Activated naive CD8-positive, alpha-beta T cell treated with anti-CD3 and anti-CD28 coated beads, Interleukin-2, amount 50 U/mL, for 16 hours (primary cell): ENCODE measurements at regions not wholly inside any gene's neighbourhood (a gene's known extent, or its start where the extent isn't known, plus 50 kb on each side); places are given as distances from the start of the nearest gene placed in this dataset.

Experiments used
- DNase-seq: peaks from one replicate; pipeline ENCODE4 v3.0.0-alpha.2; 2020; ENCODE audit warnings: low read depth, low spot score

DNA sequence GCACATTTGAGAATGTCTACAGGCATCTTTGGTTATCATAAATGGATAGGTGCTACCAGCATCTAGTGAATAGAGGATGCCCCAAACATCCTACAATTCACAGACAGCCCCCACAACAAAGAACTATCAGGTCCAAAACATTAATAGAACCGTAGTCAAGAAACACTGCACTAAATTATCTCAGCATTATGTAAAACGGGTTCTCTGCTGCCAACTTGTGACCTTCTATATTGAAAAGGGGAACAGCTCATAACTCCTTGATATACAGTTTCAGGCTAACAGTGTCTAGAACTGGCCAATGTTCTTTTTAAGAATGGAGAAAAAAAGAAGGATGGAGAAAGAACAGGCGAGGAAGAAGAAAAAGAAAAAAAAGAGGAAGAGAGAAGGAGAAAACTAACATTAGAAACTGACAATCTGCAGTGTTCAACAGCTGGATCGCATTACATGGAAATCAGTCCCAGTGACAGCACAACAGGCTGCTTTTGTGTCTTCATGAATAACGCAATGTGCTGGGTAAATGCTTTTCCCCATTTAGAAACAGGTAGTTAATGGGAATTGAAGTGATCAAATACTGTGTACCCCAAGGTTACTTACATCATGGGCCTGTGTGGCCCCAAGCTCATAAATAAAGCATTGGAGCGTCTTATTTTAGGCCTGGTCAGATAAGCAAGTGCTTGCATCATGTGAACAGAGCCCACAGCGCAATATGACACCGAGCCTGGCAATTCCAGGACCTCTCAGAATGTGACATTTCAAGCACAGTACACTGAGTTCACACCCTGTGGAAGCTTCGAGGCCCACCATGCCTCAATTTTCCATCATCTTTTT lies 339.5 kb downstream of the DHX15 start:
- no peak for DNase-seq

DNA sequence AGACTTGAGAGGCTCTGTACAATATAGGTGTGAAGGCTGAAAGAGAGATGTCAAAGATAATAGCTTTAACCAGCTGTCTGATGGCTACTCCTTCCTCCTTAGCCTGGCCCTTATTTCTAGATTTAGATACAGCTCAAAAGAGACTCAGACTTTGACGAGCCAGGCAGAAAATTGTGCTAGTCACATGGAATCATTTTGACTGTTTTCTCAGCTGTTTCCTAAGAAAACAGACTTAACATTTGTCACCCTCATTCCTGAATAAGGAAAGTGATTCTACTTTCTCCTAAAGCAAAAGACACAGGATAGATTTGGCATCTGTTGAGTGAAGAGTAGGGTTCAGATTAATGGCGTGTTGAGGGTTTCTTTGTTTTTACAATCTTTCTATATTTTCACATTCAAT lies 340.7 kb downstream of the DHX15 start:
- no peak for DNase-seq

DNA sequence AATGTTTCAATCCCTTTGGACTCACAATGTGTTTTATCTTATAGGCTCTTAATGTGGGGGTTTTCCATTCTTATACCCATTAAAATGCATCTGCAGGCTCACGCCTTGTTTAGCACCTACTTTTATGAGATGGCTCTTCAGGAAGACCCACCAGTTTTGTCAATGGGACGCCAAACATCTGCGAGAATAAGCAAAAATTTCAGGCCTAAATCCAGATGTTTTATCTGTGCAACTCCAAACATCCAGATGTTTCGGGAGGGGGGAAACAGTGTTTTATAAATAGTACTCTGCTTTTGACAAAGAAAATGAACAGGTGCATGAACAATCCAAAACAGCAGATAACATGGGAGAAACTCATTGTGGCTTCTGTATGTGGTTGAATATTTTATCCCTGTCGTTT lies 342.8 kb downstream of the DHX15 start:
- no peak for DNase-seq

GRCh38 chr4:24240655-24241054 lies 343.7 kb downstream of the DHX15 start:
- DNase-seq, result no peak

GRCh38 chr4:24237709-24238108 lies 346.6 kb downstream of the DHX15 start:
- no peak for DNase-seq

DNA sequence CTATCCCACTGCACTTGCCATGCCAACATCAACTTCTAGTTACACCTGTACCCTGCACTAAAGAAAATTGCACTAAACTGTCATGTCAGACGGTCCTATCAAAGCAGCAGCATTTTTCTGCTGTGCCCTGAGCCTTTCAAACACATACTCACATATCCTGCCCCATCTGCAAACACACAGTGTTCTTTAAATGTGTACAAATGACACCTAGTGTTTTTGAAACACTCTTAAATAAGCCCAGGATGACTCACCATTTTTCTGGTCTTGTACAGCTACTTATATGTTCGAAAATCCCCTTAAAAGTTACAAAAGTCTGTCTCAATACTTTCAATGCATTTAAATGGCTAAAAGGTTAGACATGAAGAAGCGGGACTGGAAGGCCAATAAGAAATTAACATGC lies 346.7 kb upstream of the PPARGC1A start:
- DNase-seq, result no peak

DNA sequence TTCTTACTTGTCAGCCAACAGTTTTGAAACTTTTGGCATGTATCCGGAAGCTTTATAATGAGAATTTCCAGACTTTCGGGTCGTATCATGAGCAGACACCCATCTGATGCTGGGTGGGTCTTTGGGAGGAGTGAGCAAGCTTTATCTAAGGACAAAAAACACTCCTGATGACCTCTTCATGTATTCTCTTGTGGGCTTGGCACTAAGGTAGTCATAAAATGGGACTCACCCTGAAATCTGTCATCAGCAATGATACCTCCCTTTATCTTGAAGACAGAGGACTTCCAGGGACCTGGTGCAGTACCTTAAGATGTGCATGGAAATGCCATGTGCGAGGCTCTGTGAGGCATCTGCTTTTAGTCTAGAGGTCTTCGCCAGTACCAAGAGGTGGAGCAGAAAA lies 346.3 kb upstream of the PPARGC1A start:
- DNase-seq, result no peak

GRCh38 chr4:24235618-24236017 lies 345.8 kb upstream of the PPARGC1A start:
- DNase-seq, result no peak

- DNase-seq, result no peak
These were observed 344.5 kb upstream of the PPARGC1A start for GRCh38 chr4:24234288-24234848.

GRCh38 chr4:24230955-24231354 lies 341.1 kb upstream of the PPARGC1A start:
- no peak for DNase-seq

- no peak for DNase-seq
These were observed 340.1 kb upstream of the PPARGC1A start for GRCh38 chr4:24229978-24230377.

GRCh38 chr4:24228692-24229091 lies 338.8 kb upstream of the PPARGC1A start:
- no peak for DNase-seq

GRCh38 chr4:24226667-24227066 lies 336.8 kb upstream of the PPARGC1A start:
- no peak for DNase-seq

GRCh38 chr4:24226023-24226422 lies 336.2 kb upstream of the PPARGC1A start:
- DNase-seq, result no peak

- DNase-seq, result no peak
These were observed 334.6 kb upstream of the PPARGC1A start for GRCh38 chr4:24224446-24224845.

GRCh38 chr4:24219209-24219608 lies 329.4 kb upstream of the PPARGC1A start:
- no peak for DNase-seq

DNA sequence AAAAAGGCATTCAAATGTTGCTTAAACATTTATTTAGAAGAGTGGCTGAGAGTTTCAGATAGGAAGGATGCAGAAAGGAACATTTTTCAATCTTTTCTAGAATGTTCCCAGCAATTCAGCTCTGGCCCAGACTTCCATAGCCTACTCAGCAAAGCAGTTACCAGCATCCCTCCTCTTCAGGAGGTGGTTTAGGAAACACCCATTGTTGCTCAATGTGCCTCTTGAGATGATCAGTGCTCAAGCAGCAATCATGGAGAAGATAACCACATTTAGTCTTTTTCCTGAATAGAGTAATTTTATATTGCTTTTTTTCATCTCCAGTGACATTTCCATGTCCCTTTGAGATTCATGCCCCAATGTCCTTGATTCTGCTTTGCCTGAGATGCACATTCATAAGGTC lies 328.7 kb upstream of the PPARGC1A start:
- DNase-seq, result no peak

- no peak for DNase-seq
These were observed 324.9 kb upstream of the PPARGC1A start for GRCh38 chr4:24214796-24215195.

DNA sequence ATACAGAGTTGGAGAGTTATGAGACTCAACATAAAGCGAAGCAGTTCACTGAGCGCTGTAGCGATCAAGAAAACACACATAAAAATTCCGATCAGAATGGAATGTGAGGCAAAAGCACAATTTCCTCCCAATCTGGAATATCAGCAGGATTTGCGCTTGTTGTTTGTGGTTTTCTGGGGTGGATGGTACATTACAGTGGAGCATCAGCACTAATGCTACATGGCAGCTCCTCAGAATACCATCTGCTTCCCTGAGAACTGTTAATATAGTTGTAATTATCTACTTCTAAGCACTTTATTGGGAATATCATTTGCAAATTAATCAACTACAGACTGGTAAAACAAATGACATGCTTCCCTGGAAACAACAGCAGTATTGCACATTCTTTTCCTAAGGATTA lies 324.1 kb upstream of the PPARGC1A start:
- DNase-seq, result no peak

DNA sequence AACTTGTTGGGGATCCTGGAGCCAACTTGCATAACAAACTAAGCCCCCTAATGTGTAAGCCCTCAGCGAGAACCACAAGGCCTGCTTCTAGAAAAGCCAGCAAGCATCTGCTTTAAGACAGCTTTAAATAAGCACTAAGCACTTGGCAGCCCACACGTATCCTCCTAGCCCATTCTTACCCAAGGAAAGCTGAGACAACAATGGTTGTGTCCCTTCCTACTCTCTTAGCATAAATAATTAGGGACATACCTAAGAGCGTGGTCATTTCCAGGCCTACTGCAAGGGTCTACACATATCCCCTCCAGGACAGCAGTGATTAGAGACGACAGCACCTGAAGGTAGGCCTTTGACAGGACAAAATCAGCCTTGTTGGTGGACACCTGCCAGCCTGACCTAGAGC lies 322.8 kb upstream of the PPARGC1A start:
- DNase-seq, result no peak

GRCh38 chr4:24211856-24212255 lies 322.0 kb upstream of the PPARGC1A start:
- no peak for DNase-seq

DNA sequence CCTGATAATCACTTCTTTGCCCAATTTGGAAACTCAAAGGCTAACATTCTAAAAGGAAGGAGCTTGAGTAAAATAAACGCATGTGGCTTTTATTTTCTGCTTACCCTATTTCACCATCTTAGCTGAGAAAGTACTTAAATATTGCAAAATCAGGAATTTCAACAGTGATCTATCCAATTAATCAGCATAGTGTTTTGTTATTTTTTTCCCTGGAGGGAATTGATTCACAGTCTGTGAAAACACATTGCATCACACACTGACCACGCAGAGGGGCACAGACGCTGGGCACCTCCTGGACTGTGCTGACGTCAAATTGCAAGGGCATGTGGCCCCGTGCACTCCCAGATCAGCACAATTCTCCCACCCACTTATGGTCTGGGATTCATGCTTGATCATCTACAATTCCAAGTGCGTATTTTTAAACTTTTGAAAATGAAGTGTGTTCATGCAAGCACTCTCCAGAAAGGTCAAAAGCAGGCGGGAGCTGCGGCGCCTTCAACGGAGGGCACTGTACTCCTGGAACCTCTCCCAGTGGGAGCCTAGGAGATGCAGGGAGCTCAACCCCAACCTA lies 320.6 kb upstream of the PPARGC1A start:
- DNase-seq, result no peak

DNA sequence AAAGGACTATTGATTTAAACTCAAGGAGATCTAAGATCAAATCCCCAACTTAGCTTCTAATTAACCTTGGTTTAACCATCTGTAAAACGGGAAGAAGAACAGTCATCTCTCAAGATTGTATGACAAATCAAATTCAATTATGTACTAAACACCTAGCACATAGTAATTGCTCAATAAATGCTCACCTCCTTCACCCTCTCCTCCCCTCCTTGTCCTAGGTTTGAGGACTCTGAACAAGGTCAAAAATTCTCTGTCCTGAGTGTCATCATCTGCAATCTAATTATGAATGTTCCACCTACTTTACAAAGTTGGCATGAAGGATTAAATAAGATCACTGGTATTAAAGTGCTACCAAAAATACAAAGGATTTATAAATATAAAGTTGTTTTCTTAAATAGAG lies 320.1 kb upstream of the PPARGC1A start:
- DNase-seq, result no peak
